HG02885 (cell line): ENCODE measurements at regions not wholly inside any gene's neighbourhood (a gene's known extent, or its start where the extent isn't known, plus 50 kb on each side); places are given as distances from the start of the nearest gene placed in this dataset.

Experiments used
- ATAC-seq: cut with Tn5 transposase; IDR thresholded peaks from one replicate; pipeline ENCODE4 v1.9.1; 2021; ENCODE audit warnings: mild to moderate bottlenecking; ENCODE audit not compliant: unreplicated experiment, poor library complexity

- no peak for ATAC-seq
Observed at GRCh38 chr4:1562771-1563170, 121.3 kb downstream of the FAM53A start.

- no peak for ATAC-seq
Observed at GRCh38 chr4:1562371-1562770, 121.7 kb downstream of the FAM53A start.

GRCh38 chr4:1561286-1561990 is 122.7 kb downstream of the FAM53A start:
- ATAC-seq: no peak

GRCh38 chr4:1559896-1560650 is 124.0 kb downstream of the FAM53A start:
- no peak for ATAC-seq

- no peak for ATAC-seq
Observed at GRCh38 chr4:1558205-1558604, 125.9 kb downstream of the FAM53A start.

GRCh38 chr4:1557221-1557597 is 126.9 kb downstream of the FAM53A start:
- no peak for ATAC-seq

- ATAC-seq: no peak
Observed at GRCh38 chr4:1556541-1557220, 127.4 kb downstream of the FAM53A start.

- no peak for ATAC-seq
Observed at GRCh38 chr4:1554876-1555265, 129.2 kb downstream of the FAM53A start.

GRCh38 chr4:1554246-1554875 is 129.8 kb downstream of the FAM53A start:
- no peak for ATAC-seq

- no peak for ATAC-seq
Observed at GRCh38 chr4:1553365-1553764, 130.7 kb downstream of the FAM53A start.

GRCh38 chr4:1552451-1552850 is 131.7 kb downstream of the FAM53A start:
- no peak for ATAC-seq

GRCh38 chr4:1551211-1551610 is 132.9 kb downstream of the FAM53A start:
- ATAC-seq: no peak

GRCh38 chr4:1550122-1551070 is 133.7 kb downstream of the FAM53A start:
- ATAC-seq: no peak

- ATAC-seq: no peak
Observed at GRCh38 chr4:1549638-1550035, 134.5 kb downstream of the FAM53A start.

GRCh38 chr4:1548827-1549637 is 135.1 kb downstream of the FAM53A start:
- ATAC-seq: peak; percentile 49

- no peak for ATAC-seq
Observed at GRCh38 chr4:1547856-1548826, 136.0 kb downstream of the FAM53A start.

GRCh38 chr4:1547131-1547855 is 136.8 kb downstream of the FAM53A start:
- no peak for ATAC-seq
